ENCODE measurements at regions not wholly inside any gene's neighbourhood (a gene's known extent, or its start where the extent isn't known, plus 50 kb on each side); places are given as distances from the start of the nearest gene placed in this dataset.

- TF ChIP-seq, protein P1, sequence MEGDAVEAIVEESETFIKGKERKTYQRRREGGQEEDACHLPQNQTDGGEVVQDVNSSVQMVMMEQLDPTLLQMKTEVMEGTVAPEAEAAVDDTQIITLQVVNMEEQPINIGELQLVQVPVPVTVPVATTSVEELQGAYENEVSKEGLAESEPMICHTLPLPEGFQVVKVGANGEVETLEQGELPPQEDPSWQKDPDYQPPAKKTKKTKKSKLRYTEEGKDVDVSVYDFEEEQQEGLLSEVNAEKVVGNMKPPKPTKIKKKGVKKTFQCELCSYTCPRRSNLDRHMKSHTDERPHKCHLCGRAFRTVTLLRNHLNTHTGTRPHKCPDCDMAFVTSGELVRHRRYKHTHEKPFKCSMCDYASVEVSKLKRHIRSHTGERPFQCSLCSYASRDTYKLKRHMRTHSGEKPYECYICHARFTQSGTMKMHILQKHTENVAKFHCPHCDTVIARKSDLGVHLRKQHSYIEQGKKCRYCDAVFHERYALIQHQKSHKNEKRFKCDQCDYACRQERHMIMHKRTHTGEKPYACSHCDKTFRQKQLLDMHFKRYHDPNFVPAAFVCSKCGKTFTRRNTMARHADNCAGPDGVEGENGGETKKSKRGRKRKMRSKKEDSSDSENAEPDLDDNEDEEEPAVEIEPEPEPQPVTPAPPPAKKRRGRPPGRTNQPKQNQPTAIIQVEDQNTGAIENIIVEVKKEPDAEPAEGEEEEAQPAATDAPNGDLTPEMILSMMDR (IDR thresholded peaks at IDR 0.05) = no peak
- no peak for TF ChIP-seq POLR2A (IDR thresholded peaks at IDR 0.05)
- TF ChIP-seq POLR2AphosphoS5 (IDR thresholded peaks at IDR 0.05) = no peak
- H3K9me3 ChIP-seq = no peaks in the 10 kb centered on the region
- H3K4me1 ChIP-seq = no peaks in the 10 kb centered on the region
- no peak overlapping the region for H3K4me3 ChIP-seq
- 15 to 25% methylated on average over 2 of the region's 2 CpGs for WGBS, 2 donors (ENCODE audit: low coverage in 1 of 2)
- no peak overlapping the region for H3K27ac ChIP-seq
- no peak for ATAC-seq
- no peaks in the 10 kb centered on the region for H3K27me3 ChIP-seq
- no peaks in the 10 kb centered on the region for H3K36me3 ChIP-seq
These were observed 108.5 kb upstream of the GLRA2 start for GRCh38 chrX:14420841-14421240.

DNA sequence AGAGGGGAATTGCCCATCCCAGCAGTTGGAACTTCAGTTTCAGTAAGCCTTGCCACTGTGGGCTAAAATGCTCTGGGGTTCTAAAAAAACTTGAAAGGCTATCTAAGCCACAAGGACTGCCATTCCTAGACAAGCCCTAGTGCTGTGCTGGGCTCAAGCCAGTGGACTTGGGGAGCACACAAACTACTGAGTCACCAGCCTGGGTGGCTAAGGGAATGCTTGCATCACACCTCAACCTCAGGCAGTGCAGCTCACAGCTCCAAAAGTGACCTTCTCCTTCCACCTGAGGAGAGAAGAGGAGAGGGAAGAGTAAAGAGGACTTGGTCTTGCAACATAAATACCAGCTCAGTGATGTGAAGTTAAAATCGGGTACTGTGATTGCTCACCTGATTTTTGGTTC lies 116.7 kb upstream of the GLRA2 start:
- TF ChIP-seq, protein P1 (IDR thresholded peaks at IDR 0.05) = no peak
- TF ChIP-seq POLR2AphosphoS5 (IDR thresholded peaks at IDR 0.05) = no peak
- Histone ChIP-seq H3K27ac (no peak overlapping the region), H3K36me3 (no peaks in the 10 kb centered on the region), H3K4me3 (no peak overlapping the region), H3K4me1 (no peaks in the 10 kb centered on the region), H3K9me3 (no peaks in the 10 kb centered on the region), H3K27me3 (no peaks in the 10 kb centered on the region)
- WGBS, 2 donors (ENCODE audit: low coverage in 1 of 2) = 93% methylated on average over 1 of the region's 1 CpG; no CpG with 5 or more reads in 1 of the 2 donors
- no peak for ATAC-seq

DNA sequence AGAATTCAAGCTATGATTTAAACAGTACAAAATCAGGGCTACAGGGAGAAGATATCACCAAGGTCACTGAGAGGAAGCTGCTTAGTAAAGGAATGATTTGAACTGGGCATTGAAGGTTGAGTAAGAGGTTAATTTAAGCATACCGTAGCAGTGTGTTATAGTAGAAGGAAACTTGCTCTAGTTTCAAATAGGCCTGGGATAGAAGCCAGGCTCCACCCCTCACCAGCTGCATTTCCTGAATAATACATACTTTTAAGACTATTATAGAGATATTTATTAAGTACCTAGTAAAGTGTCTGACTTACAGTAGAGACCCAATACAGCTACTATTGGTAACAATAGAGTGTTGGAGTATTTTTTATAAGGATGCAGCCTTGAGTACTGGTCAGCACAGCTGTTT lies 118.0 kb upstream of the GLRA2 start:
- H3K9me3 ChIP-seq = no peaks in the 10 kb centered on the region
- ATAC-seq = no peak
- H3K27me3 ChIP-seq = no peaks in the 10 kb centered on the region
- H3K4me3 ChIP-seq = no peak overlapping the region
- H3K4me1 ChIP-seq = no peaks in the 10 kb centered on the region
- H3K27ac ChIP-seq = no peak overlapping the region
- no peaks in the 10 kb centered on the region for H3K36me3 ChIP-seq
- WGBS, 2 donors (ENCODE audit: low coverage in 1 of 2) = 0 to 40% methylated on average over 1 of the region's 1 CpG
- TF ChIP-seq, protein P1 (IDR thresholded peaks at IDR 0.05) = no peak
- TF ChIP-seq EP300 (IDR thresholded peaks at IDR 0.05) = no peak
- TF ChIP-seq POLR2AphosphoS5 (IDR thresholded peaks at IDR 0.05) = no peak

GRCh38 chrX:14409341-14409740 lies 120.0 kb upstream of the GLRA2 start:
- WGBS, 2 donors (ENCODE audit: low coverage in 1 of 2) = 20 to 44% methylated on average over 1 to 2 of the region's 2 CpGs
- no peak overlapping the region for H3K4me3 ChIP-seq
- no peaks in the 10 kb centered on the region for H3K4me1 ChIP-seq
- H3K27ac ChIP-seq = no peak overlapping the region
- no peak for ATAC-seq
- no peaks in the 10 kb centered on the region for H3K9me3 ChIP-seq
- H3K27me3 ChIP-seq = no peaks in the 10 kb centered on the region
- H3K36me3 ChIP-seq = no peaks in the 10 kb centered on the region
- TF ChIP-seq POLR2A (IDR thresholded peaks at IDR 0.05) (no peak), EP300 (IDR thresholded peaks at IDR 0.05) (no peak), POLR2AphosphoS5 (IDR thresholded peaks at IDR 0.05) (no peak)
- TF ChIP-seq, protein P1 (IDR thresholded peaks at IDR 0.05) = no peak

DNA sequence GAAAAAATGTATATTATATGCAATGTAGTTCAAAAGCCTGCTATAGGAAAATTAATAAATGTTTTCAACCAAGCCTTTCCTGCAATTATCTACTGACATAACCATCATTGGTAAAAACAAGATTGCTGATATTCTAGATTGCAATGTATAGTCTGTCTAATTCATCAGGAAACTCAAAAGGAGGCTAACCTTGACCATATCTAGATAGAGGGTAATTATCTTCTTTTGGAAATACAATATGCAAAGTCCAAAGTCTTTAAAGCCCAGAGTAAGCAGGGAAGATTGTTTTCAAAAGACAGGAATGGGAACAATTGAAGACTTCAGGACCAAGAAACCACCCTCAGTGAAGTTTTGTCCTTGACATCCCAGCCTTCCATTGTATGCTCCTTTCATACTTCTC lies 123.1 kb upstream of the GLRA2 start:
- no peak overlapping the region for H3K4me3 ChIP-seq
- TF ChIP-seq EP300 (IDR thresholded peaks at IDR 0.05) (no peak), POLR2A (IDR thresholded peaks at IDR 0.05) (no peak), POLR2AphosphoS5 (IDR thresholded peaks at IDR 0.05) (no peak)
- TF ChIP-seq, protein P1 (IDR thresholded peaks at IDR 0.05) = no peak
- ATAC-seq = no peak
- H3K4me1 ChIP-seq = no peaks in the 10 kb centered on the region
- no peaks in the 10 kb centered on the region for H3K9me3 ChIP-seq
- H3K27me3 ChIP-seq = no peaks in the 10 kb centered on the region
- H3K27ac ChIP-seq = no peak overlapping the region
- H3K36me3 ChIP-seq = no peaks in the 10 kb centered on the region

Measured in gastroesophageal sphincter (tissue), 4 donors.